Mucosa of descending colon (tissue), 3 donors: ENCODE measurements at regions not wholly inside any gene's neighbourhood (a gene's known extent, or its start where the extent isn't known, plus 50 kb on each side); places are given as distances from the start of the nearest gene placed in this dataset.

ENCODE experiments used
- ATAC-seq: fragments of 200-7000 bp; cut with Tn5 transposase; one replicate; pipeline ENCODE4 v1.9.1; 2020; ENCODE audit warnings: mild to moderate bottlenecking, moderate library complexity
- DNase-seq, 3 donors: peaks; one replicate each; pipeline ENCODE4 v3.0.0-alpha.2; 2020
- H3K36me3 ChIP-seq: fragments of 200-600 bp; one replicate; pipeline ENCODE4 v1.8.0; 2021; ENCODE audit warnings: low read depth, mild to moderate bottlenecking
- H3K4me1 ChIP-seq: fragments of 200-600 bp; one replicate; pipeline ENCODE4 v1.8.0; 2021; ENCODE audit warnings: low read depth, mild to moderate bottlenecking
- H3K4me3 ChIP-seq: fragments of 200-600 bp; one replicate; pipeline ENCODE4 v1.8.0; 2021; ENCODE audit warnings: mild to moderate bottlenecking
- H3K9me3 ChIP-seq: fragments of 200-600 bp; one replicate; pipeline ENCODE4 v1.8.0; 2021; ENCODE audit warnings: mild to moderate bottlenecking
- intact Hi-C, 2 donors: fragments of 100-400 bp; cut with DNase I in 1 of 2; cut with micrococcal nuclease in 1 of 2; formaldehyde crosslinking; loops; one replicate each; pipeline versions ENCODE4 v1.11.0 to v1.11.1; 2022; cut with DNase I, micrococcal nuclease
- TF ChIP-seq, protein P1 (sequence below): fragments of 200-600 bp; IDR thresholded peaks from one replicate; pipeline ENCODE4 v1.8.0; 2022; ENCODE audit warnings: antibody characterized with exemption, mild to moderate bottlenecking
- donor health status: DM: no; HTN: no; CAD: no; lungs with moderate emphysema.
- donor health status: DM: no; HTN: no; CAD: no.
- donor health status: DM: no; HTN: yes; CAD: no.

- intact Hi-C loops = no loop called here
- TF ChIP-seq, protein P1, sequence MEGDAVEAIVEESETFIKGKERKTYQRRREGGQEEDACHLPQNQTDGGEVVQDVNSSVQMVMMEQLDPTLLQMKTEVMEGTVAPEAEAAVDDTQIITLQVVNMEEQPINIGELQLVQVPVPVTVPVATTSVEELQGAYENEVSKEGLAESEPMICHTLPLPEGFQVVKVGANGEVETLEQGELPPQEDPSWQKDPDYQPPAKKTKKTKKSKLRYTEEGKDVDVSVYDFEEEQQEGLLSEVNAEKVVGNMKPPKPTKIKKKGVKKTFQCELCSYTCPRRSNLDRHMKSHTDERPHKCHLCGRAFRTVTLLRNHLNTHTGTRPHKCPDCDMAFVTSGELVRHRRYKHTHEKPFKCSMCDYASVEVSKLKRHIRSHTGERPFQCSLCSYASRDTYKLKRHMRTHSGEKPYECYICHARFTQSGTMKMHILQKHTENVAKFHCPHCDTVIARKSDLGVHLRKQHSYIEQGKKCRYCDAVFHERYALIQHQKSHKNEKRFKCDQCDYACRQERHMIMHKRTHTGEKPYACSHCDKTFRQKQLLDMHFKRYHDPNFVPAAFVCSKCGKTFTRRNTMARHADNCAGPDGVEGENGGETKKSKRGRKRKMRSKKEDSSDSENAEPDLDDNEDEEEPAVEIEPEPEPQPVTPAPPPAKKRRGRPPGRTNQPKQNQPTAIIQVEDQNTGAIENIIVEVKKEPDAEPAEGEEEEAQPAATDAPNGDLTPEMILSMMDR = no peak
Observed at GRCh38 chr9:2496169-2496568, 125.4 kb upstream of the VLDLR start.

DNA sequence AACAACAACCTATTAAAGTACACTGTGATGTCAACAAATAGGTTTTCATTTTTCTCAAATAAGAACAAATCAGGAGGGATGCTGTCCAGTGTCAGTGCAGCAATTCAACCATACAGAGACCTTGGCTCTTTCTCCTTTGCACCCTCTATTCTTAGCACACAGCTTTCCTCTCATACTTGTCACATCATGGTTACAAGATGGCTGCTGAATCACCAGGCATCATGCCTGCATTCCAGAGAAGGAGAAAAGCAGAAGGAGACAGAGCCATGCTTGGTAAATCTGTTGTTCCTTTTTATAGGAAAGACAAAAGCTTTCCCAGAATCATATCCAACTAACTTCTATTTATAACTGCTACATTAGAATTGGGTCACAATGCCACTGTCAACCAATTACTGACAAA is 124.7 kb upstream of the VLDLR start:
- ATAC-seq (no peak), DNase-seq (no peak)
- H3K4me1 ChIP-seq = no peaks in the 10 kb centered on the region
- TF ChIP-seq, protein P1 = no peak
- H3K9me3 ChIP-seq = no peaks in the 10 kb centered on the region
- intact Hi-C loops = no loop called here
- no peak overlapping the region for H3K4me3 ChIP-seq
- H3K36me3 ChIP-seq = no peaks in the 10 kb centered on the region

More at GRCh38 chr9:2496169-2496568, 125.4 kb upstream of the VLDLR start:
- H3K9me3 ChIP-seq = no peaks in the 10 kb centered on the region
- no peak overlapping the region for H3K4me3 ChIP-seq
- no peak for ATAC-seq
- no peaks in the 10 kb centered on the region for H3K4me1 ChIP-seq
- H3K36me3 ChIP-seq = no peaks in the 10 kb centered on the region
- no peak for DNase-seq

DNA sequence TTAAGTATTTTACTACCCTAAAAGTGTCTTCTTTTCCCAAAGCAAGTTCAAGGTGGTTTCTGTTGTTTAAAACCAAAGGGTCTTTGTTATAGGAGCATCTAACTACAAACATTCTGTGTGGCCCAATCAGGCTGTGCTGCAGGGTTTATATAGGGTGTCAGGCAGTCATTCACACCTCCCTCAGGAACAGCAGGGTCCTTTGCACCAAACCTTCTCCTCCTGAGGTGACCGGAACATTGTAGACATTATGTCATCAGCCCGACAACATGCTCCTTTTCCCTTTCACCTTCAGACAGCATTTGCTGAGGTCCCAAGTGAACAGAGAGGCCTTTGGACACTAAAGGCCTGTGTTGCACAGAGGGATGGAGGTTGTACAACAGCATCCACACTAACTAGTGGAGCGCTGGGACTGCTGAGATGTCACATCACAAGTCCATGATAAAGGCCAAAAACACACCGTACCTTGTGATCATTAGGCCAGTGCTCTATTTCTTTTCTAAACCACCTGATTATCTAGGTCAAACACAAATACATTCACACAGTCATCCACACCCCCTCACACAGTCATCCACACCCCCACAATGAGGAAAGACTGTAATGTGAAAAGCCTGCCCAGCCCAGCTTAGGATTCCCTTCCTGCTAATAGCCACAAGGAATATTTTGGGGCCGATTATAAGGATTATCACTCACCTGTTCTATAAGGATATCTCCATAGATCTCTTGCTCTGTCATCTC is 123.8 kb upstream of the VLDLR start:
- no peaks in the 10 kb centered on the region for H3K9me3 ChIP-seq
- no peaks in the 10 kb centered on the region for H3K4me1 ChIP-seq
- H3K36me3 ChIP-seq = no peaks in the 10 kb centered on the region
- no peak for DNase-seq
- no peak for ATAC-seq
- H3K4me3 ChIP-seq = no peak overlapping the region
- intact Hi-C loops = no loop called here
- TF ChIP-seq, protein P1 = no peak

GRCh38 chr9:2502210-2502609 is 119.4 kb upstream of the VLDLR start:
- intact Hi-C loops = no loop called here
- ATAC-seq = no peak
- Histone ChIP-seq H3K36me3 (no peaks in the 10 kb centered on the region), H3K9me3 (no peaks in the 10 kb centered on the region), H3K4me3 (no peak overlapping the region), H3K4me1 (no peaks in the 10 kb centered on the region)
- TF ChIP-seq, protein P1 = no peak
- no peak for DNase-seq

- Histone ChIP-seq H3K36me3 (no peaks in the 10 kb centered on the region), H3K4me3 (no peak overlapping the region), H3K9me3 (no peaks in the 10 kb centered on the region), H3K4me1 (no peaks in the 10 kb centered on the region)
- DNase-seq (no peak), ATAC-seq (no peak)
- TF ChIP-seq, protein P1 = no peak
- intact Hi-C loops = no loop called here
Observed at GRCh38 chr9:2502760-2503159, 118.8 kb upstream of the VLDLR start.
